ENCODE measurements at regions not wholly inside any gene's neighbourhood (a gene's known extent, or its start where the extent isn't known, plus 50 kb on each side); places are given as distances from the start of the nearest gene placed in this dataset.

- H4K20me1 ChIP-seq (ENCODE audit: insufficient read depth, poor library complexity, severe bottlenecking): no peaks in the 10 kb centered on the region
- DNase-seq (ENCODE audit: low spot score): no peak
- TF ChIP-seq, protein P1, sequence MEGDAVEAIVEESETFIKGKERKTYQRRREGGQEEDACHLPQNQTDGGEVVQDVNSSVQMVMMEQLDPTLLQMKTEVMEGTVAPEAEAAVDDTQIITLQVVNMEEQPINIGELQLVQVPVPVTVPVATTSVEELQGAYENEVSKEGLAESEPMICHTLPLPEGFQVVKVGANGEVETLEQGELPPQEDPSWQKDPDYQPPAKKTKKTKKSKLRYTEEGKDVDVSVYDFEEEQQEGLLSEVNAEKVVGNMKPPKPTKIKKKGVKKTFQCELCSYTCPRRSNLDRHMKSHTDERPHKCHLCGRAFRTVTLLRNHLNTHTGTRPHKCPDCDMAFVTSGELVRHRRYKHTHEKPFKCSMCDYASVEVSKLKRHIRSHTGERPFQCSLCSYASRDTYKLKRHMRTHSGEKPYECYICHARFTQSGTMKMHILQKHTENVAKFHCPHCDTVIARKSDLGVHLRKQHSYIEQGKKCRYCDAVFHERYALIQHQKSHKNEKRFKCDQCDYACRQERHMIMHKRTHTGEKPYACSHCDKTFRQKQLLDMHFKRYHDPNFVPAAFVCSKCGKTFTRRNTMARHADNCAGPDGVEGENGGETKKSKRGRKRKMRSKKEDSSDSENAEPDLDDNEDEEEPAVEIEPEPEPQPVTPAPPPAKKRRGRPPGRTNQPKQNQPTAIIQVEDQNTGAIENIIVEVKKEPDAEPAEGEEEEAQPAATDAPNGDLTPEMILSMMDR (IDR thresholded peaks at IDR 0.05; ENCODE audit: poor library complexity): no peak
- H3K36me3 ChIP-seq (replicated peaks; ENCODE audit: insufficient read depth, low read depth): no peaks in the 10 kb centered on the region
- H3K4me3 ChIP-seq: no peak overlapping the region
- H2AFZ ChIP-seq: no peak overlapping the region
- no peaks in the 10 kb centered on the region for H3K9me2 ChIP-seq (replicated peaks; ENCODE audit: insufficient read depth)
- no peak overlapping the region for H3K27ac ChIP-seq
- H3K79me2 ChIP-seq: no peaks in the 10 kb centered on the region
- peaks cover 3% of the 10 kb centered on the region for H3K4me1 ChIP-seq (ENCODE audit: insufficient read depth)
- no peak overlapping the region for H3K4me2 ChIP-seq
- H3K9me3 ChIP-seq (ENCODE audit: low read depth): no peaks in the 10 kb centered on the region
- 71% methylated on average over 2 of the region's 2 CpGs for WGBS (ENCODE audit: low lambda C conversion rate, missing lambda C conversion rate)
- no peaks in the 10 kb centered on the region for H3K27me3 ChIP-seq
These were observed 264.0 kb upstream of the HMGA2 start for GRCh38 chr12:65560286-65560685.

GRCh38 chr12:65561798-65562382, 262.4 kb upstream of the HMGA2 start:
- Histone ChIP-seq H3K4me3 (no peak overlapping the region), H3K79me2 (no peaks in the 10 kb centered on the region), H4K20me1 (ENCODE audit: insufficient read depth, poor library complexity, severe bottlenecking) (no peaks in the 10 kb centered on the region), H3K27ac (no peak overlapping the region), H3K4me2 (no peak overlapping the region), H3K9me3 (ENCODE audit: low read depth) (no peaks in the 10 kb centered on the region), H2AFZ (no peak overlapping the region), H3K36me3 (replicated peaks; ENCODE audit: insufficient read depth, low read depth) (no peaks in the 10 kb centered on the region), H3K9me2 (replicated peaks; ENCODE audit: insufficient read depth) (no peaks in the 10 kb centered on the region), H3K4me1 (ENCODE audit: insufficient read depth) (peaks cover 16% of the 10 kb centered on the region), H3K27me3 (no peaks in the 10 kb centered on the region)
- TF ChIP-seq EZH2phosphoT487 (IDR thresholded peaks at IDR 0.05; ENCODE audit: low read depth, severe bottlenecking, unreplicated experiment) (no peak), EZH2 (IDR thresholded peaks at IDR 0.05; ENCODE audit: borderline replicate concordance) (no peak)
- TF ChIP-seq, protein P1 (IDR thresholded peaks at IDR 0.05; ENCODE audit: poor library complexity): no peak
- WGBS (ENCODE audit: low lambda C conversion rate, missing lambda C conversion rate): 86% methylated on average over 8 of the region's 8 CpGs
- no peak for DNase-seq (ENCODE audit: low spot score)

DNA sequence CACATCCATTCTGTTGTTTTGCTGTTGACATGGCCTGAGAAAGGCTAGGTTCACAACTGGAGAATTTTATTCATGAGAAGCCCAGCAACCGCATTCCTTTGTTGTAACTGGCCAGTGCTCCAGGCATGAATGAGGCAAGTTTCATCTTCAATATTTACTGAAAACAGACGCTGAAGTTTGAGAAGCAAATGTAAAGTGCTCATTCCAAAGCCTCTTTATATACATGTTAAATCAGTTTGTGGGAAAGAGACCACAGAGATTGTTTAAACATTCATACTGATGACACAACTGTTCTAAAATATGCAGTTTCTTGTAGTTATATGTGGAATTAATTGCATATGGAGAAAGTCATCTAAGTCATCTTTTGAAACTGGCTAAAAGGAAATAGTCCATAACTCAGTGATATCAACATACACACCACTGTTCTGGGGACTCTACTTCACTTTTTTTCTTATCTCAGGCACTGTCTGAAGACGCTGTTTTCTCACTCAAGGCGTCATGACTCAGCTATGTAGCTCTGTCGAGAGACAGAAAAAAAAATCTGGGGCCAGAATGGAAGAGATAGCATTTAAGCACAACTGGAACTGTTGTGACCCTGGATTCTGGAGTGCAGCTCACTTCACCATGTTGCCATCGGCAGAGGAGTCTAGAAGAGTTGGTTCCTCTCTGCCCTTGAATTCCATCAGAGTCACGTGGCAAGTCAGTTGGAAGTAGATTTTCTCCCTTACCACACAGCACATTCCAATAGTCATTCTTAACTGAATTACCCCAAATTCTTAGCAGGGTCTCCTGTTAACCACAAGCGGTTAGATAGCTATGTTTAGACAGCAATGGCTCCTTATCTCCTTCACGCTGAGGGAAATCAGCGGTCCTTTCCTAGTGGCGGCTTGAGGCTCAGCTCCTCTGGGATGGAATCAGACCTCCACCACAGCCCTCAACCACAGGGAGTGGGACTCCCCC, 258.4 kb upstream of the HMGA2 start:
- Histone ChIP-seq H3K4me2 (peak overlapping the region; percentile 65), H3K79me2 (no peaks in the 10 kb centered on the region), H3K9me3 (ENCODE audit: low read depth) (no peaks in the 10 kb centered on the region), H3K27ac (peak overlapping the region; percentile 70), H3K4me1 (ENCODE audit: insufficient read depth) (peaks cover 16% of the 10 kb centered on the region), H3K27me3 (no peaks in the 10 kb centered on the region), H4K20me1 (ENCODE audit: insufficient read depth, poor library complexity, severe bottlenecking) (no peaks in the 10 kb centered on the region), H3K9me2 (replicated peaks; ENCODE audit: insufficient read depth) (no peaks in the 10 kb centered on the region), H3K36me3 (replicated peaks; ENCODE audit: insufficient read depth, low read depth) (no peaks in the 10 kb centered on the region), H2AFZ (no peak overlapping the region), H3K4me3 (no peak overlapping the region)
- peak; percentile 62 for DNase-seq (ENCODE audit: low spot score)
- TF ChIP-seq, protein P1 (IDR thresholded peaks at IDR 0.05; ENCODE audit: poor library complexity): no peak
- TF ChIP-seq EZH2phosphoT487 (IDR thresholded peaks at IDR 0.05; ENCODE audit: low read depth, severe bottlenecking, unreplicated experiment) (no peak), EZH2 (IDR thresholded peaks at IDR 0.05; ENCODE audit: borderline replicate concordance) (no peak)
- 18% methylated on average over 11 of the region's 11 CpGs for WGBS (ENCODE audit: low lambda C conversion rate, missing lambda C conversion rate)

Data from hepatocyte (in vitro differentiated cells).